ENCODE measurements at regions not wholly inside any gene's neighbourhood (a gene's known extent, or its start where the extent isn't known, plus 50 kb on each side); places are given as distances from the start of the nearest gene placed in this dataset.

DNA sequence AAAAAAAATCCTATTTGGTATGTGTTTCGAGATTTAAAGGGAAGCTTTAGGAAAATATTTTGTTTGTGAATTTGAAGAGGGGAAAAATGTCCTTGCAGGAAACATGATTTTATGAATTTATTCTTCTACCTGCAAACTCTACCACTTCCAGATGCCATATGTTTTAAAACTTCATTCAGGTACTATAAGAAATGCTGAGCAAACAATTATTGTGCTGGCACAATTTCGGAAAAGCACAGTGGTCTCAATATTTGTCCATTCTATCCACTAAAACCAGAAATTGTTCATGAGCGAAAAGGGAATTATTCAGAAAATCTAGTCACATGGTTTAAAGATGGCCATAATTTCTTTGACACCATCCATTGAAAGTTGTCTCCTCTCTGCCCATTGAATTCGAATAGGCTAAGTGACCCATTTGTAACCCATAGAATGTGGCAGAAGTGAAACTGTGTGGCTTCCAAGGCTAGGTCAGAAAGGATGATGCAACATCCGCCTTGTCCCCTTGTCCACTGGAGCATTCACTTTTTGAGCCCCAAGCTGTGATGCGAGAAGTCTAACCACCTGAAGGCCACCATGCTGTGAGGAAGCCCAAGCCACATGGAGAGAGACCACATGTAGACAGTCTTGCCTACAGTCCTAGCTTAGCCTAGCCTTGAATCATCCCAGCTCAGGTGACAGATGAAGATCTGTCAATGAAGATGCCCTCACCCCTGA lies 189.8 kb upstream of the PRKCQ start:
- TF ChIP-seq FOXA1 (IDR thresholded peaks at IDR 0.05) (no peak), ELF4 (IDR thresholded peaks at IDR 0.05) (no peak), SUZ12 (IDR thresholded peaks at IDR 0.05) (no peak), ZNF384 (IDR thresholded peaks at IDR 0.05) (no peak), FOXM1 (IDR thresholded peaks at IDR 0.05; ENCODE audit: borderline replicate concordance) (no peak), CTBP1 (IDR thresholded peaks at IDR 0.05; ENCODE audit: borderline replicate concordance) (no peak), SP1 (IDR thresholded peaks at IDR 0.05) (no peak), FOXK2 (IDR thresholded peaks at IDR 0.05) (no peak)

Measured in HEK293T (cell line).